ENCODE measurements at regions not wholly inside any gene's neighbourhood (a gene's known extent, or its start where the extent isn't known, plus 50 kb on each side); places are given as distances from the start of the nearest gene placed in this dataset.

- Histone ChIP-seq H2AFZ (ENCODE audit: low read length) (no peak overlapping the region), H3K4me1 (ENCODE audit: insufficient read depth, low read length, severe bottlenecking) (no peaks in the 10 kb centered on the region), H3K36me3 (ENCODE audit: insufficient read depth, low read length) (no peaks in the 10 kb centered on the region), H3F3A (ENCODE audit: insufficient read depth, low read length) (no peaks in the 10 kb centered on the region), H3K79me2 (ENCODE audit: insufficient read depth, low read length) (no peaks in the 10 kb centered on the region), H3K9me2 (ENCODE audit: low read depth, low read length) (no peaks in the 10 kb centered on the region), H4K20me1 (ENCODE audit: insufficient read depth, low read length) (no peaks in the 10 kb centered on the region), H3K27me3 (ENCODE audit: insufficient read depth, low read length) (peaks cover 17% of the 10 kb centered on the region; the same call in 1 of the 2 replicates), H3K9me3 (ENCODE audit: low read length) (0 out of 2 replicates have a peak, but pooled peaks cover 4% of the 10 kb centered on the region), H3K4me3 (ENCODE audit: low read depth, low read length, poor library complexity, severe bottlenecking) (no peak overlapping the region), H3K9ac (ENCODE audit: low read length) (no peak overlapping the region), H3K4me2 (ENCODE audit: low read length) (no peak overlapping the region), H3K27ac (ENCODE audit: low read depth, low read length, poor library complexity, severe bottlenecking) (no peak overlapping the region)
- TF ChIP-seq CTCF (IDR thresholded peaks at IDR 0.05; ENCODE audit: low read length) (no peak), EZH2 (IDR thresholded peaks at IDR 0.05; ENCODE audit: borderline replicate concordance, low read length) (no peak)
Observed at GRCh38 chr20:50313522-50313820, 122.8 kb downstream of the CEBPB start.

GRCh38 chr20:50313827-50314677, 123.4 kb downstream of the CEBPB start:
- Histone ChIP-seq H2AFZ (ENCODE audit: low read length) (no peak overlapping the region), H3K4me3 (ENCODE audit: low read depth, low read length, poor library complexity, severe bottlenecking) (no peak overlapping the region), H4K20me1 (ENCODE audit: insufficient read depth, low read length) (no peaks in the 10 kb centered on the region), H3K9me3 (ENCODE audit: low read length) (0 out of 2 replicates have a peak, but pooled peaks cover 4% of the 10 kb centered on the region), H3K4me1 (ENCODE audit: insufficient read depth, low read length, severe bottlenecking) (no peaks in the 10 kb centered on the region), H3F3A (ENCODE audit: insufficient read depth, low read length) (no peaks in the 10 kb centered on the region), H3K79me2 (ENCODE audit: insufficient read depth, low read length) (no peaks in the 10 kb centered on the region), H3K9ac (ENCODE audit: low read length) (no peak overlapping the region), H3K27ac (ENCODE audit: low read depth, low read length, poor library complexity, severe bottlenecking) (no peak overlapping the region), H3K27me3 (ENCODE audit: insufficient read depth, low read length) (peaks cover 21% of the 10 kb centered on the region; the same call in 1 of the 2 replicates), H3K36me3 (ENCODE audit: insufficient read depth, low read length) (no peaks in the 10 kb centered on the region), H3K4me2 (ENCODE audit: low read length) (no peak overlapping the region), H3K9me2 (ENCODE audit: low read depth, low read length) (no peaks in the 10 kb centered on the region)
- TF ChIP-seq CTCF (IDR thresholded peaks at IDR 0.05; ENCODE audit: low read length) = no peak
- no peak for TF ChIP-seq EZH2 (IDR thresholded peaks at IDR 0.05; ENCODE audit: borderline replicate concordance, low read length)

GRCh38 chr20:50314678-50315335, 124.2 kb downstream of the CEBPB start:
- Histone ChIP-seq H3K4me1 (ENCODE audit: insufficient read depth, low read length, severe bottlenecking) (no peaks in the 10 kb centered on the region), H3K27me3 (ENCODE audit: insufficient read depth, low read length) (peaks cover 21% of the 10 kb centered on the region), H3K4me2 (ENCODE audit: low read length) (no peak overlapping the region), H3K9me2 (ENCODE audit: low read depth, low read length) (no peaks in the 10 kb centered on the region), H3K9me3 (ENCODE audit: low read length) (0 out of 2 replicates have a peak, but pooled peaks cover 4% of the 10 kb centered on the region), H2AFZ (ENCODE audit: low read length) (no peak overlapping the region), H3K79me2 (ENCODE audit: insufficient read depth, low read length) (no peaks in the 10 kb centered on the region), H3K36me3 (ENCODE audit: insufficient read depth, low read length) (no peaks in the 10 kb centered on the region), H3K9ac (ENCODE audit: low read length) (no peak overlapping the region), H3F3A (ENCODE audit: insufficient read depth, low read length) (no peaks in the 10 kb centered on the region), H3K27ac (ENCODE audit: low read depth, low read length, poor library complexity, severe bottlenecking) (no peak overlapping the region), H4K20me1 (ENCODE audit: insufficient read depth, low read length) (no peaks in the 10 kb centered on the region), H3K4me3 (ENCODE audit: low read depth, low read length, poor library complexity, severe bottlenecking) (no peak overlapping the region)
- TF ChIP-seq CTCF (IDR thresholded peaks at IDR 0.05; ENCODE audit: low read length) (no peak), EZH2 (IDR thresholded peaks at IDR 0.05; ENCODE audit: borderline replicate concordance, low read length) (no peak)
